GM10266 (cell line): ENCODE measurements at regions not wholly inside any gene's neighbourhood (a gene's known extent, or its start where the extent isn't known, plus 50 kb on each side); places are given as distances from the start of the nearest gene placed in this dataset.
"Not testable (repeated sequence)": the region's sequence is repeated elsewhere in the genome, so short reads cannot be mapped to it uniquely, and the experiment has no call there.

Experiments
- DNase-seq: peaks from one replicate; pipeline ENCODE4 v3.0.0; 2012; ENCODE audit errors: extremely low spot score
- TF ChIP-seq, protein P1 (sequence below): IDR thresholded peaks from 2 replicates; pipeline ENCODE4 v1.5.1; 2012; ENCODE audit warnings: mild to moderate bottlenecking, low read depth; ENCODE audit not compliant: control insufficient read depth, insufficient read depth; ENCODE audit errors: missing control alignments

- DNase-seq: no peak
- TF ChIP-seq, protein P1, sequence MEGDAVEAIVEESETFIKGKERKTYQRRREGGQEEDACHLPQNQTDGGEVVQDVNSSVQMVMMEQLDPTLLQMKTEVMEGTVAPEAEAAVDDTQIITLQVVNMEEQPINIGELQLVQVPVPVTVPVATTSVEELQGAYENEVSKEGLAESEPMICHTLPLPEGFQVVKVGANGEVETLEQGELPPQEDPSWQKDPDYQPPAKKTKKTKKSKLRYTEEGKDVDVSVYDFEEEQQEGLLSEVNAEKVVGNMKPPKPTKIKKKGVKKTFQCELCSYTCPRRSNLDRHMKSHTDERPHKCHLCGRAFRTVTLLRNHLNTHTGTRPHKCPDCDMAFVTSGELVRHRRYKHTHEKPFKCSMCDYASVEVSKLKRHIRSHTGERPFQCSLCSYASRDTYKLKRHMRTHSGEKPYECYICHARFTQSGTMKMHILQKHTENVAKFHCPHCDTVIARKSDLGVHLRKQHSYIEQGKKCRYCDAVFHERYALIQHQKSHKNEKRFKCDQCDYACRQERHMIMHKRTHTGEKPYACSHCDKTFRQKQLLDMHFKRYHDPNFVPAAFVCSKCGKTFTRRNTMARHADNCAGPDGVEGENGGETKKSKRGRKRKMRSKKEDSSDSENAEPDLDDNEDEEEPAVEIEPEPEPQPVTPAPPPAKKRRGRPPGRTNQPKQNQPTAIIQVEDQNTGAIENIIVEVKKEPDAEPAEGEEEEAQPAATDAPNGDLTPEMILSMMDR: no peak
Measured at GRCh38 chr14:30243805-30244204, 315.2 kb upstream of the G2E3 start.

GRCh38 chr14:30244348-30244747 lies 314.6 kb upstream of the G2E3 start:
- DNase-seq: not testable (repeated sequence)

DNA sequence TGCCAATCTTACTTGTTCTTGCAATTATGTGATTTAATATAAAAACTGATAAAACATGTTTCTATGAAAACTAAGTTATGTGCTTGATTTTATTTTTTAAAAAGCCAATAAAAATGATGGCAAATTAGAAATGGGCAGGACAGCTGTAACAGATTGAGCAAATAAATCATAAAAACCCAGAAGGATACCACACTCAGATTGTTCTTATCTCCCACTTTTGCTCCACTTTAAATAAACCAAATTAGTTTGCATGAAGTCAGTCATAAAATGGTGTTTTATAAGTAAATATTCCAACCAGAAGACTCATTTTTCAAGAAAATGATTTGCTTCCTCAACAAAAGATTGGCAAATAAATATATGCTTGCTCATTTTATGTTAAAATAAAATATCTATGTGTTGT lies 307.9 kb upstream of the G2E3 start:
- TF ChIP-seq, protein P1: no peak

GRCh38 chr14:30251557-30252100 lies 307.3 kb upstream of the G2E3 start:
- TF ChIP-seq, protein P1: no peak
- no peak for DNase-seq

More for the DNA sequence above, 307.9 kb upstream of the G2E3 start:
- DNase-seq: no peak

DNA sequence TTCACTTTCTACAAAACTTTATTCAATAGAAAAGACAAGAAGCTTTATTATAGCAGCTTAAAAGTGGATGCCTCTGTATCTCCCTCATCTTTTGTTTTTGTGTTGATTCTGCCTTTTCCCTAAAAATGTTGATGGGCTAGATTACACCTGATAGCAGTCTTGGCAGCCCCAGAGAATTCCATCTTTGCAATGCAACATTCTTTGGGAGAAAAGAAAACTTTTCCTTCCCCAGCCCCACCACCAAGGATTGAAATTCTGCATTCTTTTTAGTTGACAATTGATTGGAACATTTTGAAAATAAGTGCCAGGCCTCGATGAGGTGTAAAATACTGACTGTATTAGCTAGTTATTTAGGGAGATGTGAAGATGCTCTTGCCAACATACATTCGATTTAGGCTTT lies 306.8 kb upstream of the G2E3 start:
- TF ChIP-seq, protein P1: no peak

DNA sequence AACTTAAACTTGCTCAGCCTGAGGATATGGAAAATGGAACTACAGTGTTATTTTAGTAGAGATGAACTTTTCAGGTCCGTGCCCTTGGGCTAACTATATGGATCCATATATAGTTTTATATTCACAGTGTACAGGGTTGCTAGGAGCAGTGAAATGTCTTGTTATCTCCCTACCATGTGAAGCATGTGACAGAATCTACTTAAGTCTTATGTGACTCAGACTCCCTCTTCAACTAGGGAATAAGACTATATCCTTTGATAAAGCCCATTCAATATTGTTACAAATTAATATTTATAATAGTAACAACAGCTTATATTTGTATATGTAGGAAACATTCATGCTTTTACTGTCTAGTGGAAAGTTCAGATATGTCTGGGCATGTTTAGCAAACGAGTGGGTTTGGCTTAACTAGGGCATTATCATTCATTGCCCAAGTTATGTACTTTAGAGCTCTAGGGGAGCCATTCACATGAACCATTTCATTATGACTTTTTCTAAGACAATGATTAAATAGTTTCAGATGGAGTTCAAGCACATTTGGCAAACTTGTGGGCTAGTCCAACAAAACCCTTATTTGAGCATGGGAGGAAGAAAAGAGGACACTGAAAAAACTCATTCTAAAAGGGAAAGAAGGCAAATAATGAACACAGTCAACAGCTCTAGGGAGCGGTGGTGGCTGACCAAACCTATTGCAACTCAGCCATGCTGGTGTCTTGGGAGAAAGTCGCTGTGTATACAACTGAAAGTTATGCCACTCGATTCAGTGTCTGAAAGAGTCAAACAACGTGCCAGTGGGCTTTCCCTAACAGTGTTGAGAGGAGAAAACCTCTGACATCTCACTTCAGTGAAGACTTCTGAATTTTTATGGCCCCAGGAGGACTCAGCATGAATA lies 305.9 kb upstream of the G2E3 start:
- TF ChIP-seq, protein P1: no peak
- no peak for DNase-seq

More for the DNA sequence above, 306.8 kb upstream of the G2E3 start:
- DNase-seq: no peak

DNA sequence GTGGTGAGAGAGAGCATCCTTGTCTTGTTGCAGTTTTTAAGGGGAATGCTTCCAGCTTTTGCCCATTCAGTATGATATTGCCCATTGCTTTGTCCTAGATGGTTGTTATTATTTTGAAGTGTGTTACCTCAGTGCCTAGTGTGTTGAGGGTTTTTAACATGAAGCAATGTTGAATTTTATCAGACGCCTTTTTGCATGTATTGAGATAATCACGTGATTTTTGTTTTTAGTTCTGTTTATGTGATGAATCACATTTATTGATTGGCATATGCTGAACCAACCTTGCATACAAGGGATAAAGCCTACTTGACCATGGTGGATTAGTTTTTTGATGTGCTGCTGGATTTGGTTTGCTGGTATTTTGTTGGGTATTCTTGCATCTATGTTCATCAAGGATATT lies 302.3 kb upstream of the G2E3 start:
- TF ChIP-seq, protein P1: no peak
- no peak for DNase-seq
